DMS79 (cell line): ENCODE measurements at regions not wholly inside any gene's neighbourhood (a gene's known extent, or its start where the extent isn't known, plus 50 kb on each side); places are given as distances from the start of the nearest gene placed in this dataset.

Experiments
- DNase-seq: peaks from one replicate; lab custom pipeline; 2025; lab: John Stamatoyannopoulos, UW

GRCh38 chr18:76126327-76126726 lies 368.7 kb downstream of the ZNF516 start:
- DNase-seq, result no peak

- no peak for DNase-seq
These were observed 374.0 kb downstream of the ZNF516 start for GRCh38 chr18:76121011-76121410.

DNA sequence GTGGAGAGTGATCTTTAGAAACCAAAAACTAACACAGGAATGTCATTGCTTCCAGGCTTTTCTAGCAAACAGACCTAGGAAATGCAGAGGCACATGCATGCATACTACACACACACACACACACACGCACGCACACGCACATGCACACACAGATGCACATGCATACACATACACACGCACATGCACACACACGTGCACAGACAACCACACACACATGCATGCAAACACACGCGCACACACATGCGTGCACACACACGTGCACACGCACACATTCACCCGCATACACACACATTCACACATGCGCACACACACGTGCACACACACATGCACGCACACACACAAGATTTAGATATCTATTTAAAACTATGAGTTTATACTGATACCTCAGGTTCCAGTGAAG lies 379.5 kb downstream of the ZNF516 start:
- DNase-seq, result no peak

- DNase-seq, result no peak
These were observed 381.9 kb downstream of the ZNF516 start for GRCh38 chr18:76113101-76113500.

DNA sequence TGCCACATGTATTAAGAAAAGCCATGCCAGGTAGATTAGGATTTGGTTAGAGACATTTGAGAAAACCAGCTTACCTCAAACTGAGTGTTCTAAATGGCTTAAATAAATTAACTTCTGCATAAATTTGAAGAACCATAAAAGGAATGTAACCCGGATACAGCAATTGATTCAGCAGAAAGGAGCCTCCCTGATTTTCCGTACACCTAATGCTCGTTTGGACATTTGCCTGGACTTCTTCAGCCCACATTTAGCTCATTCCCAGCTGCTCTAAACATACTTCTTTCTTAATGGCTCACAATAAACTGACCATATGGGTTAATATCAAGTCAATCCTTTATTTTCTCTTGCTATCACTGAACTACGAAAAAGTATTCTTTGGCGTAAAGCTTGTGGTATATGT lies 392.4 kb downstream of the ZNF516 start:
- DNase-seq, result no peak

- no peak for DNase-seq
These were observed 392.9 kb downstream of the ZNF516 start for GRCh38 chr18:76102156-76102555.

- DNase-seq, result no peak
These were observed 395.0 kb downstream of the ZNF516 start for GRCh38 chr18:76099931-76100457.

GRCh38 chr18:76098674-76099411 lies 396.2 kb downstream of the ZNF516 start:
- no peak for DNase-seq

- DNase-seq, result no peak
These were observed 413.5 kb downstream of the ZNF516 start for GRCh38 chr18:76081536-76081935.

- no peak for DNase-seq
These were observed 414.6 kb downstream of the ZNF516 start for GRCh38 chr18:76080430-76080829.

GRCh38 chr18:76075777-76076176 lies 419.3 kb downstream of the ZNF516 start:
- DNase-seq, result no peak

- DNase-seq, result no peak
These were observed 430.0 kb downstream of the ZNF516 start for GRCh38 chr18:76064998-76065397.

GRCh38 chr18:76058146-76058545 lies 436.9 kb downstream of the ZNF516 start:
- no peak for DNase-seq

DNA sequence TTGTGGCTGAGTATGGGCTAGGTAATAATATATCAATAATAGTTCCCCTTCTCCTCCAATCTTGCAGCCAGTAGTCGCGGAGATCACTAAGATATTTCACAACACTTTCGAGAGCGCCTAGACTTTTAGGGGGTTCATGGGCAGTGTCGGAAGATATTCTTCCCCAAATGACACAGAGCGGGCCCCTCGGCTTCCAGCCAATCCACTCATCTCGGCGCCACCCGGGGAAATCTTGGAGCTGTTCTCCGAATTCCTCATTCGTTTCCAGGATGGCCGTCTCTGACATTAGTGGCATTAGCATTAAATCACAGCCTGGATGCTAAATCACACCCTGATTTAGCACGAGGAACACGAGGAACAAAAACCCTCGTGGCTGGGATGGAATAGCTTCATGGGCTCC lies 437.7 kb downstream of the ZNF516 start:
- DNase-seq, result no peak

GRCh38 chr18:76056471-76057110 lies 438.5 kb downstream of the ZNF516 start:
- DNase-seq, result no peak

GRCh38 chr18:76055578-76055977 lies 439.5 kb downstream of the ZNF516 start:
- DNase-seq, result no peak

GRCh38 chr18:76055025-76055424 lies 440.0 kb downstream of the ZNF516 start:
- DNase-seq, result no peak

GRCh38 chr18:76054156-76054555 lies 440.9 kb downstream of the ZNF516 start:
- no peak for DNase-seq

DNA sequence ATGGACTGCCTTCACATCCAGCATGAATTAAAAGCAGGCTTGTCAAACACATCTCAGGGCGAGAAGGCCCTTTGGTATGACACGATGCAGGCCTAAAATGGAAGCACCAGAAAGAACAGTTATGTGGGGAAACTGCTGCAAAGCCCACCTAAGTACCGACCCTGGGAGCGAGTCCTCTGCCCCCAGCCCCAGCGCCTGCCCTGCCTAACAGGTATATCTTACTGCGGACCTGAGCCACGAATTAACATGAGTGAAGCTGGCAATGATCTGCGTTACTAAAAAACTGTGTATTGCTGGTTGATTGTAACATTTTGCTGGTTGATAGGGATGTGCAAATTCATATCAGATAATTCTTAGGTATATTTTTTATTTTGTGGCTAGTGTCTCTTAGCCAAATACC lies 441.5 kb downstream of the ZNF516 start:
- DNase-seq, result no peak

GRCh38 chr18:76052227-76052595 lies 442.8 kb downstream of the ZNF516 start:
- DNase-seq, result no peak

DNA sequence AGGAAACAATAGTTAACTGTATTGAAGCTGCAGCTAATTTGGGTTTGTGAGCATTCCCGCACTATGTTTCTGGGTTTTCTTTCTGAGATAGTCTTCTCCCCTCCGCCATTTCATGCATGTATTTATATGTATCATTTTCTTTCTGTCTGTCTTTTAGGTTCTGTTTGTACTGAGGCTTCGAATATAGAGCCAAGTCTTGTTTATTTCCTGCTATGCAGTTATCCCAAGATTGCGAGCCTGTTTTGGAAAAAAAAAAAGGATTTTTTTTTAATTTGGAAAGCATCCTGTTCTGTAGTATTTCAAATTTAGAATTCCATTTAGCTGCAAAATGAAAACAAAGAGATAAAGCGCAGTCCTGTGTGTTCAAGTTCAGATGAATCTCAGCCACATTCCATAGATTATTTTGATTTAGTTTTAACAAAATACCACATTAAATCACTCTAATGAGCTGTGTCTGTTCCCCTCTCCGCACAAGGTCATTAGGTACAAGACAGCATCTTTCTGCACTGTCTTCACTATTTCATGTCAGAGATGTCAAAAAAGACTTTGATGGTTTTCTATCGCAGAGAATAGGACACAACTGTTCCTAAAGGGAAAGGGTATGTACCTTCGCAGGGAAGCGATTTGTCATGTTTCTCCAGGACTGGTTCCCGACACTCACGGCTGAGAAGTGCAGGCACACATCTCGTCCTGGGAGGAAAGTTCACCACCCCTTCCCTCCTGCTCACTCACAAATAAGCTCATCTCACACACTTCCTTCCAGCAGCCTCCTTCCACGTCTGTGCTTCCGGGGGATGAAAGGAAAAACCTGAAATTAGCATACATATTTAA lies 443.4 kb downstream of the ZNF516 start:
- DNase-seq, result no peak

- DNase-seq, result no peak
These were observed 448.8 kb downstream of the ZNF516 start for GRCh38 chr18:76046221-76046620.

DNA sequence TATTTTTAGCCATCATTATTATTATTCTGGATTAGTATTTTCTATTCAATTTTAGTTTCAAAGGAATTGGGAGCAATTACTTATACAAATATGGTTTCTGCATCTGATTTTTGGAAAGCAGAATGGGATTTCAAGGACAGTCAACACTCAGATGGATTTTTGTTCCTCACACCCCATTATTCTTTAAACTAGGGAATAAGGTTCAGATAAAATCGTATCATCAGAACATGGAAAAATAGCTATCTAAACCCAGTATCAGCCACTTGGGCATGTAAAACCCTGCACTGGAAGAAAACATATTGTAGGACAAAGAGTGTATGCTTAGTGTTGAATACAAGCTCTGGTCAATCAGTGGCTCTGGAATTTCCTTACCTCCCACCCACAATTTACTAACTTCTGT lies 452.5 kb downstream of the ZNF516 start:
- DNase-seq, result no peak
